HG02884 (cell line): ENCODE measurements at regions not wholly inside any gene's neighbourhood (a gene's known extent, or its start where the extent isn't known, plus 50 kb on each side); places are given as distances from the start of the nearest gene placed in this dataset.

Experiments
- ATAC-seq: cut with Tn5 transposase; IDR thresholded peaks from one replicate; pipeline ENCODE4 v1.9.1; 2021; ENCODE audit warnings: mild to moderate bottlenecking, moderate library complexity; ENCODE audit not compliant: unreplicated experiment

DNA sequence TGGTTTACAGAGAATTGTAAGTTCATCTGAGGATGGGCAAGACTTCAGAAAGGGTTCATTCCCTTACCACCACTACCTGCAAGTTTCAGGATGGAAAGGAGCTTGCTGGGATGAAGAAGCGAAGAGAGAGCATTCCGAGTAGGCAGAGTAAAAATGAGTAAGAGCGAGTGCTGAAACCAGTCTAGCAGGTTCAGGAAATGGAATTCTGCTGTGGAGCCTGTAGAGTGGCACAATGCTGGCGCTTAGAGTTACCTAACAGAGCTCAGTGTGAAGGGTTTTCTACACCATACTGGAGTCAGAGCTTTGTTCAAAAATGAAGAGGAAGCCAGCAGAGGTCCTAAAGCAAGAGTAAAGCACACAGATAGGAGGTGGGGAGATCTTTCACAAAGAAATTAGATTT lies 179.2 kb upstream of the ZC3H12C start:
- ATAC-seq, result no peak

DNA sequence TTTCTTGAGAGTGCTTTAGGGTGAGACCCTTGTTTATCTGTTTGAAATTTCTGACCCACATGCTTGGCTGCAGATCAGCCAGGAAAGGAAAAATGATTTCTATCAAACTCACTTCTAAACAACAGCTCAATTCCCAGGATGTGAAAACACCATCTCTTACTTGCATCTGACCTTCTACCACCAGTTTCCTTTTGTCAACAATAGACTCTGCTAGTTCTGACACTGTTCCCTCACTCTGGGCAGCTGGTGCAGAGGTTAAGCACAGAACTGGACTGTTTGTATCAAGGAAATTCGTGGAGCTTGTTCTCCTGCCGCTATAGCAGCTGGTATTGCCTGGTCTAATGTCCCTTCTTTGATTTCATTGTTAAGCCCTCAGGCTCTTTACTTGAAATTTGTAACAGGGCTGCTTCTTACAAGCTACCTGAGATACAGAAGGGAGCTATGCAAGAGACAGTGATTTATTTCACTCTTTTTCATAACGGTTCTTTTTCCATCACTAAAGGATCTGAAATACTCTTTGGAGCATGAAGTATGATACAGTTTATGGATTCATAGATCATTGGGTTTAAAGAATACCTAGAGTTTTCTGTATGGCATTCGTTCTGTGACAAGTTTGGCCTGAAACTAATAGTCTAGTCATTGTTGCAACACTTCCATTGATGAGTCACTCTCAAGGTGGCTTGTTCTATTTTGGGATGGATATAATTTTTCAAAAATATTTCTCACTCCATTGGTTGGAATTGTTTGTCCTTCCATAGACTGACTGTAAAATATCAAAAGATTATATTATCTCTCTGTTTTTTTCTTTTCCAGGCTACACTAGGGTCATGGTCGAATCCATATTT lies 178.2 kb upstream of the ZC3H12C start:
- peak; percentile 53 for ATAC-seq

DNA sequence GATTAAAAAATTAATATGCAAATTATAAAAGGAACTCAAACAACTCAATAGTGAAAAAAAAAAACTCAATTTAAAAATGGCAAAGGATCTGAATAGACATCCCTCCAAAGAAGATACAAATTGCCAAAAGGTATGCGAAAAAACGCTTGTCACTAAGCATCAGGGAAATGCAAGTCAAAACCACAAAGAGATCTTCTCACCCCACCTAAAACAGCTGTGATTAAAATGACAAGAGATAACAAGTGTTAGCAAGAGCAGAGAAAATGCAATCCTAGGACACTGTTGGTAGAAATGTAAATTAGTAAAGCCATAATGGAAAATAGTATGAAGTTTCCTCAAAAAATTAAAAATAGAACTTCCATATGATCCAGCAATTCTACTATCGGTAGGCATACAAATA lies 166.3 kb upstream of the ZC3H12C start:
- ATAC-seq, result no peak

DNA sequence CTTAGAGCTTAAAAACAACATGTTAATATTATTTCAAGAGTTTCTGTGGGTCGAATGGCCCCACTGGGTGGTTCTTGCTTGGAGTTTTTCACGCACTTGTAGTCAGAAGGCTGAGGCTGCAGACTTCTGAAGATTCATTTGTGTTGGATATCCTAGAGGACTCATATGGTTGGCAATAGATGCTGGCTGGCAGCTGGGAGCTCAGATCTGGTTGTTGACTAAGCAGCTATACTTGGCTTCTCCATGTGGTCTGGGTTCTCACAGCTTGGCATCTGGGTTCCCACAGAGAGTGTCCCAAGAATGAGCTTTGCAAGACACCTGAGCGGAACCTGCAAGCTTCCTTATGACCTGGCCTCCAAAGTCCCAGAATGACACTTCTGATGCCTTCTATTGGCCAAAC lies 163.9 kb upstream of the ZC3H12C start:
- no peak for ATAC-seq

DNA sequence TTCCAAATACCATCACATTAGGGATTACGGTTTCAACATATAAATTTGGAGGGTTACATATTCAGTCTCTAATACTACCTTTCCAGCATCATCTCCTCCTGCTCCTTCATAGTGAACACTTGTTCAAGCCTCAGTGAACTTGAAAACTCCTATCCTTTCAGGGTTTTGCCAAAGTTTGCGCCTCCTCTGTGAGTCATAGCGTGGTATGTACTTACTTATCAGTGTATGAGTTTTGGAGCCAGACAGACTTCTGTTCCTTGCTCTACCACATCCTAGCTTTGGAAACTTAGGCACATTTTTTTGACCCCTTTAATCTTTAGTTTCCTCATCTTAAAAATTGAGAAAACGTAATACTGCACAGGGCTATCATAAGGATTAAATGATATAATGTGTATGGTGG lies 160.1 kb upstream of the ZC3H12C start:
- ATAC-seq, result no peak

DNA sequence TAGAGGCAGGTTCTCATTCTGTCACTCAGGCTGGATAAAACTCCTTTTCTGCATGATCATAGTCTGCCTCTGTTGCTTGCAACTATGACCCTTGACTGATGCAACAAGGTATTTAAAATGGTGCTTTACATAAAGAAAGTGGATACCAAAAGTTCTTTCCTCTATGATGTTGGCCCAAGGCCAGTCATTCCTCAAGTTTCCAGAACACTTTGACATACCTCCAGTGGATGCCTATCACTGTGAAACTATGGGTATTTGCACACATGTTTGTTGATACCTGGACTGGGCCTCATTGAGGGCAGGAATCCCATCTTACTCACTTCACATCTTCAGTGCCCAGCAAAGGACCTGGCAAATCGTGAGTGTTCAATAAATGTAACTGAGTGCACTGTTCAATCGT lies 159.0 kb upstream of the ZC3H12C start:
- no peak for ATAC-seq

DNA sequence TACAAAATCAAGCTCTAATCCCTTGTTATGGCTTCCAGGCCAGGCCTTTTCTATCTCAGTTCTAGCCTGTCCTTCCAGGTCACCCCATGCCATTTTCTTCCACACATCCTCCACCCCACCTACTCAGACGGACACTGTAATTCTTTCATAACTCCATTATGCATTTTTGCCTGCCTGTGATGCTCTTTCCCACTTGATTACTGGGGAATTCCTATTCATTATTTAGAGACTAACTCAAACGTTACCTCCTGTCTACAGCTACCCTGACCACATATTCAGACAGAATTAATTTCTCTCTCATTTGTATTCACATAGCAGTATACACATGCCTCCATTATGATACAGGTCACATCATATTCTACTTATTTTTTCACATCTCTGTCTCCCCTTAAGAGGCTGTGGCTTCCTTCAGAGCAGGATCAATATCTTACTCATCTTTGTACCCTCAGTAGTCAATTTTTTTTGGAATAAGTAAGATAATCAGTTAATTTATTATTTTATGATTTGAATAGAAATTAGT lies 156.5 kb upstream of the ZC3H12C start:
- ATAC-seq, result no peak

DNA sequence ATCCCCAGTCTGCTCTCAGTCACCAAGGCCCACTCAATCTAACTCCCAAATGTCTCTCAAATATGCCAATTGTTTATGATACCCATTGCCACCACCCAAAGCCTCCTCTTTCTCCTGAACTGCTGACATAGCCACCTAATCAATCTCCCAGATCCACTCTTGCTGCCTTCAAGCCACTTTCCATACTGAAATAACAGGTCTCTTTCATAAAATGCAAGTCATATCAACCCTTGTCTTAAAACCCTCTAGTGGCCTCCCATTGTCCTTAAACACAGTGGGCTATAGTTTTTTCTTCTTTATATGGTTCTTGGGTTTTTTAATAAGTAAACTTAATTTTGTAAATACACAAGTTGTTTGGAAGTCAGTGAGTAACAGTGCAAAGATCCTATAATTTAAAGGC lies 155.2 kb upstream of the ZC3H12C start:
- no peak for ATAC-seq

DNA sequence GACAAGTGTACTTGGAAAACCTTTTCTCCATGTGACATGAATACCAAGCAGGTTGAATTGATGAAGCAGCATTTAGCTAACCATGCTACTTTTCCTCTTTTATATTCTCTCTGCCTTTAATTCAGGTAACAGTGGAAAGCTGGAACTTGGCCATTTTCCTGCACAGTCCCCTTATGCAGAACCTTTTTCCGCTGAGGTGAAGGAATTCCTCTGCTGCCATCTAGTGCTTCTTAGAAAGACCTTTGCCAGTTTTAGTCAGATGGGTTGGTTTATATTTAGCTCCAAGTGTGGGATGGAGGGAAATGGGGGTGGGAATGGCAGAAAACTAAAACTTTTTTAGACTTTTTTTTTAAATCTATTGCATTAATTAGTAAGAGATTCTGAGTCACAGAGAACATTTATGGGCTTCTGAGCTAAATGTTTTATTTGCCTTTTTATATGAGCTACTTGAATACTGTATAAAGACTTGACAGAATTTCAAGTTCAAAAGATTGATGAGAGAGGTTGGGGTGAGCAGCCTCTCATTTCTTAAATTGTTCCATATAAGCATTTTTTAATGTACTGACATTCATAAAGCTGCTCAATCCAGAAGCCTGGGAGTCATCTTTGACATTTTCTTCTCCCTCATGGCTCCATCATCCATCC lies 153.9 kb upstream of the ZC3H12C start:
- ATAC-seq, result no peak

DNA sequence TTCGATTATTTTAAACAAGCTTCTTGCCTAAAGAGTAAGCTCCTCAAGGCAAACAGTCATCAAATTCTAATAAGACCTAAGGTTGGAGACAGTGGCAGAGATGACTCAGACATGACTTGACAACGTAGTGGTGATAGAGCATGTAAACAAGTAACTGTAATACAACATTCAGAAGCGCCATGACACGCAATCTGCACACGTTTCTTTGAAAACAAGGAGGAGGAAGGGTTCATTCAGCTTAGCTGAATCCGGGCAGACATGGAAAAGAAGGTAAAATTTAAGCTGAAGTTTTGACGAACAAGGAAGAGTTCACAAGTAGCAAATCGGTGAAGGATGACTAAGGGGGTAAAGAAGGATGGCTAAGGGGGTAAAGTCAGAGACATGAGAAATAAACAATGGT lies 152.4 kb upstream of the ZC3H12C start:
- no peak for ATAC-seq

DNA sequence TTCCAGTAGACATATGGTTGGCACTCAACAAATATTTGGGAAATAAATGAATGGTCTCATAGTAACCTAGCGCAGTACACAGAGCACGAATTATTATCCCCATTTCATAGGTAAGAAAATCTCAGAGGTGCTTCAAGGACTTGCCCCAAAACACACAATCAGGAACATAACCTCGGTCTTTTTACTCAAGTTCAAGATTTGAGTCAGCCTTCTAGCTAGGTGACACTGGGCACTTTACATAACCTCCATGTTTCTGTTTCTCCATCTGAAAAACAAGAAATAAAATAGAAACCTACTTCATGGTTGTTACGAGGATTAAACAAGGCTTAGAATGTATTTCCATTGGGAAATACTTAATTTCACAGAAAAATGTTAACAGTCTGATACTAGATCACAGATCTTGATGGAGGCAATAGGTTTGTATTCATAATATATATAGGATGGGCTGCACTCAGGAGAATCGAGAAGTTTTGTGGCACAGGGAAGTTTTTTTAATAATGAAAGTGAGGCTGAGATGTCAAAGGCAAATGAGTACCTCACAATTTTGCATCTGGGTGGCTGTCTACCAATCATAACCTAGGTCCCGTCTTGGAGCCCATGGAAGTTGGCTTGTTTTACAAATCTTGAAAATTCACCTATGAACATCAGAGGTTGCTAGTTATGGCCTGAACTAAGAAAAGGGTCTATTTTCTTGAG lies 147.4 kb upstream of the ZC3H12C start:
- peak; percentile 67 for ATAC-seq

DNA sequence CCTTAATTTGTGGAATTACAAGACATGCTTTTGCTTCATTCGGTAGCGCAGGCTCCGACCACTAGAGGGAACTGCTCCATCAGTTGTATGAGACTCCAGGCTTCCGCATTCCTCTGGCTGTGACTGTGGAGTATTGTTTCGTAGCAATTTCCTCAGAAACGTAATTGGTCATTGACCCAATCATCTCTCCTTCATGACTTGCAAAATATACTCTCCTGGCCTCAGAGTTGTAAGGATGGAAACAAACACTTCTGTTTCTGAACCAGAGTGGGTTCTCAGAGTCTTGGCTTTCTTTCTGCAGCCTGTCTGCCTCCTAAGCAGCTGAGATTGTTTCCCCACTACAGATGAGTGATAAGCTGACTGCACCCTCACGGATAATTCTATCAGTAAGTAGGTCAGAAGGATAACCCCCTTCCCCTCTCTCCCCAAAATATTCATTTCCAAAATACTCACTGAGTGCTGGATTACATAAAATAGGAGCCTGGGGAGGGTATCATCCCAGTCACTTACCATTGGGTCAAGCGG lies 146.8 kb upstream of the ZC3H12C start:
- ATAC-seq, result peak; percentile 81

DNA sequence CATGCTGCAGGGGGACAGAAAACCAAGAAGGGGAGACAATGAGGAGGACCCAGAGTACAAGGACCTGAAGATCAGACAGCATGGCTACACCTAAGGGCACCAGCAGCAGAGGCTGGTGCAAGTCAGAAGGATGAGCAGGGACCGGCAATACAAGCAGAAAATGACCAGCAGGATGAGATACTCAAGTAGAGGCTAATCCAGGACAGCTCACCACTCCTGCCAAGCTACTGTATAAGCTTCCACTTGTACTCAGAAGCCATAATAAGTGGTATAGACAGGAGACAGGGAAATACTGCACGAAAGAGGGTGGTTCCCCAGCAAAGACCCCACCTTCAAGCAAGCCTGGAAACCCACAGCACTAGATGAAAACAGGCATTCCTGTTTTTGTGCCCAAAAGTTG lies 138.7 kb upstream of the ZC3H12C start:
- no peak for ATAC-seq

DNA sequence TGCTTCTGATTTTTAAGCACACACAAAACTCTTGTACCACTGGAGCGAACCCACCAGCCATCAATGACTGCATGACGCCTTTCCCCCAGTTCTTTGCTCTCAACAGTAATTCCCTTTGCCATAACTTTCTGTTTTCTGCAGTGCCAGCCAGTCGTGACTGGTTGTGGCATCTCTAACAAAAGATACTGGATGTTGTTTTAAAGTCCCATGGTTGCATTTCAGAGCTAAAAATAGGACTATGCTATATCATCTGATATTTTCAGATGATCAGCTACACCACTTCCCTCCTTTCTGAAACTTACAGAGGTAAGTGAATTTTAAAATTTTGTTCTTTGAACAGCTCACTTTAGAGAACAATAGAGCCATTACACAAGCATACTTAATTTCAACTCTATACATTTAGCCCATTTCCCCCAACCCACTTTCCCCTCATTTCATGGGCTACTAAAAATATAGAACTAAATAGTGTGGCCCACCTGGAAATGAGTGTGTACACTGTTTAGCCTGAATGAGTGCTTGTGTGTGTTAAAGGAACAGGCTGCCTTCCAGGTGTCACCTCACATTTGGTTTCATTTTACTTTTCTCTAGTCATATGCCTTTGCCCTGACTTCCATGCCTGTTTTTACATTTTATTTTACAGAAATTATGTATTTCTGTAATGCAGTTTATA lies 136.9 kb upstream of the ZC3H12C start:
- ATAC-seq, result peak; percentile 77

DNA sequence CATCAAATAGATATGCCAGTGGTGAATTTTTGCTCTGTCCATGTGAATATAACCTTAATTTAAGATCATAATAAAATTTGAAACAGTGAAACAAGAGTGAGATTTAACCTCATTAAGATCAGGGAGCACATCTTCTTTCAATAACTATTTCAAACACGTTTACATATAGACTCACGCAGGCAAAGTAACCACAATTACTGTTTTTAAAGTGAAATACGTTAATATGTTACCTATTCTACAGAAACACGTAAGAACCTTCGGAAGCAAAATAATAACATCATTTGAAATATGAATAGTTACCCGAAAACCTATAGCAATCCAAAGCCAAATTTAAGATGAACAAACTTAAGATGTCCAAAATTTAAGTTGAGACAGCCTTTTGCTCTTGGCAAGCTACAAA lies 136.2 kb upstream of the ZC3H12C start:
- no peak for ATAC-seq

DNA sequence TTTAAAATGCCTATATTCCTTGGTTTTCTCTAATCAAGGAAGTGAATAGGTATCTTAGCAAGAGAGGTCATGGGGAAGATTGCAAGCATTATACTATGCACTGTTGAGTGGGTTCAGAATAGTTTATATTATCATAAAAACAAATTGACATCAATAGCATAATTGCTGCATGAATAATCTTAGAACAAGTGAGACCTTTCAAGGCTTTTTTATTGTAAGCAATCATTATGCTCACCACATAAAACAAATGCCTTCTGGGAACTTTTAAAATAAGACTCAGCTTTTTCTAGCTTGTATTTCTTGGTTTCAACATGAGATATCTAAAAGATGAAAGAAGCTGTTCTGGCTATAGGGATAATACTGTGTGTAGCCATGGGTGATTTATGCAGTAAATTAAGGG lies 135.6 kb upstream of the ZC3H12C start:
- no peak for ATAC-seq

DNA sequence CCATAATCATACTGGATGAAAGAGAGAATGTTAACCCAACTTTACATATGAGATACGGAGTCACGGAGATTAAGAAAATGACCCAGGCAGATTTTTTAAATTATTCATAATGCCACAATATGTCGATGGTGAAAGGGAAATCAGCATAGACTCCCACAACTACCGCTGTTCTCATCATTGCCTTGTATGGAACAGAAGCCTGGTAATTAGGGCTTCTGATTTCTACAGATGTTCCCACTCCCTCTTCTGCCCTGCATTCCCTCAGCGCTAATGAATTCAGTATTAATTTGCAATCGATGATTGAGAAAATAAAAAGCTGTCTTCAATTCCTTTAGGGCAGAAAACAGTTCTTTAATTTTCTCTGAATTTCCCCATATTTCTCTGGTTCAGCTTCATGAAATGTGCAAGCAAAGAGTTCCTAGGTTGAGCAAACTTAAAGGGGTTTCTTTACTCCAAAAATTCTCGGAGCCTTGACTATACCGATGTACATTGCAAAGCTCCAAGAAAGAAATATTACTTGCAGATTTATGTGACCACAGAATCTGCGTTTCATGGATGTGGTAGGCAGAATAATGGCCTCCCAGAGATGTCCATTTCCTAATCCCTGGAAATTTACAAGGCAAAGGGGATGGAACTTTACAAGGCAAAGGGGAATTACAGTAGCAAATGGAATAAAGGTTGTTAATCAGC lies 134.9 kb upstream of the ZC3H12C start:
- no peak for ATAC-seq

DNA sequence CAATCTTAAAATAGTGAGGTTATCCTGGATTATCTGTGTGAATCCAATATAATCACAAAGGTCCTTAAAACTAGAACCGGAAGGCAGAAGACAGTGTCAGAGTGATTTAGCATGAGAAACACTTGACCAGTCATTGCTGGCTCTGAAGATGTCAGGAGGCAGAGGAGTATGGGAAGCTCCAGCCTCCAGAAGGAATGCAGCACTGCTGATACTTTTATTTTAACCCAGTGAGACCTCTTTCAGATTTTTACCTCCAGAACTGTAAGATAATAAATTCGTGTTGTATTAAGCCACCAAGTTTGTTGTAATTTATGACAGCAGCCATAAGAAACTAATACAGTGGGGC lies 134.4 kb upstream of the ZC3H12C start:
- ATAC-seq, result no peak

DNA sequence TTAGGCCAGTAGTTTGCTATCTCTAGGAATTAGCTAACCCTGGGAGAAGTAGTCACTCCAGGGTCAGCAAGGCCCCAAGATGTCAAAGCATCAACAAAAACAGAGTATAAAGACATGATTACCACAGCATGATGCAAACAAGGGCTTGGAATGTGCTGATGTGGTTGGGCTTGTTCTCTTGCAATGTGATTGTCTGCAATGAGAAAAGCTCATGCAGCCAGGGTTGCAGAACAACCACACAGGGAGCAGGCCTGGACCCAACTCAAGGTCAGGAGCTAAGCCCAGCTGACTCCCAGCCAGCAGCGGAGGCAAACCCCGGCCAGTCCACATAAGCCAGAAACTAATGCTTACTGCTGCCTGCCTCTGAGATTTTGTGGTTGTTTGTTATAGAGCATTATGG lies 132.4 kb upstream of the ZC3H12C start:
- no peak for ATAC-seq

DNA sequence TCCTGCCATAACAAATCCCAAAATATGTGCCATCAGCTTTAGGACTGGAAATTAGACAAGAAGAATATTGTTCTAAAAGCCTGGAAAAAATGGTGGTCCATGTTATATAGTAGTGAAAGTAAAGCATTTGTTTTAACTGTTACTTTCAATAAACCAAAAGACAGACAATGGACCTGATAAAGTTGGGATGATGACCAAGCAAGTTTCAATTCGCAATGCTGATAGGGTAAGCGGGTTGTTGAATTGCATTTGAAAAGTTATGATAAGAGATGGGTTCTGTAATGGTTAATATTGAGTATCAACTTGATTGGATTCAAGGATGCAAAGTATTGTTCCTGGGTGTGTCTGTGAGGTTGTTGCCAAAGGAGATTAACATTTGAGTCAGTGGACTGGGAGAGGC lies 131.9 kb upstream of the ZC3H12C start:
- no peak for ATAC-seq

DNA sequence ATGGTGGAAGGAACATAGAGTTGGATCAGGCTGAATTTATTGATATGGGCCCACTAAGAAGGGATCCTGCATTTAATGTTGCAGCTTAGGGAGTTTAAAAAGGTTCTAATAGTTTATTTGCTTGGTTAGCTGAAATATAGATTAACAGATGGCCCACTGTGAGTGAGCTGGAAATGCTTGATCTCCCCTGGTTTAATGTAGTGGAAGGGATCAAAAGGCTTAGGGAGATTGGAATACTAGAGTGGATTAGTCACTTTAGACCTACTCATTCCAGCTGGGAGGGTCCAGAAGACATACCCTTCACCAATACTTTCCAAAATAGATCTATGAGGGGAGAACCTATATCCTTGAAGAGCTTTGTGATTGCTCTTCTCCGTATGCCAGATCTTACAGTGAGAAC lies 130.1 kb upstream of the ZC3H12C start:
- ATAC-seq, result no peak
